ENCODE measurements at regions not wholly inside any gene's neighbourhood (a gene's known extent, or its start where the extent isn't known, plus 50 kb on each side); places are given as distances from the start of the nearest gene placed in this dataset.

- DNase-seq (ENCODE audit: low spot score), result no peak
Measured at GRCh38 chr6:120378582-120379220, 955.6 kb downstream of the TBC1D32 start.

GRCh38 chr6:120373185-120373584 is 961.1 kb downstream of the TBC1D32 start:
- ChIA-PET CTCF (no interaction called here), POLR2A (no interaction called here)
- ATAC-seq (no peak), DNase-seq (ENCODE audit: low spot score) (no peak)
- Mint-ChIP-seq H3K4me1 (peaks cover 6% of the 10 kb centered on the region), H3K9me3 (no peaks in the 10 kb centered on the region), H3K4me3 (no peak overlapping the region), H3K27ac (no peak overlapping the region), H3K27me3 (ENCODE audit: low read depth) (no peaks in the 10 kb centered on the region), H3K36me3 (no peaks in the 10 kb centered on the region)
- TF ChIP-seq ARID4B (CRISPR knock-in tag; IDR thresholded peaks at IDR 0.05; ENCODE audit: borderline replicate concordance) (no peak), IRF1 (CRISPR knock-in tag; IDR thresholded peaks at IDR 0.05) (no peak), PRRX2 (CRISPR knock-in tag; IDR thresholded peaks at IDR 0.05) (no peak), FOXJ3 (CRISPR knock-in tag; IDR thresholded peaks at IDR 0.05; ENCODE audit: borderline replicate concordance) (no peak), GABPB1 (CRISPR knock-in tag; IDR thresholded peaks at IDR 0.05) (no peak), ZNF263 (CRISPR knock-in tag; IDR thresholded peaks at IDR 0.05; ENCODE audit: low read depth) (no peak), NR1H2 (CRISPR knock-in tag; IDR thresholded peaks at IDR 0.05) (no peak), ZNF219 (CRISPR knock-in tag; IDR thresholded peaks at IDR 0.05; ENCODE audit: borderline replicate concordance) (no peak), NFYB (CRISPR knock-in tag; conservative IDR thresholded peaks at IDR 0.05; ENCODE audit: low read depth) (no peak), CREB1 (CRISPR knock-in tag; IDR thresholded peaks at IDR 0.05) (no peak), PREB (CRISPR knock-in tag; IDR thresholded peaks at IDR 0.05; ENCODE audit: borderline replicate concordance) (no peak), RELA (CRISPR knock-in tag; IDR thresholded peaks at IDR 0.05; ENCODE audit: borderline replicate concordance) (no peak), ZNF396 (CRISPR knock-in tag; IDR thresholded peaks at IDR 0.05; ENCODE audit: borderline replicate concordance) (no peak), ZNF317 (CRISPR knock-in tag; IDR thresholded peaks at IDR 0.05; ENCODE audit: borderline replicate concordance, low read depth) (no peak)

More at GRCh38 chr6:120378582-120379220, 955.6 kb downstream of the TBC1D32 start:
- no peak for TF ChIP-seq AFF4 (CRISPR knock-in tag; IDR thresholded peaks at IDR 0.05; ENCODE audit: borderline replicate concordance)
- TF ChIP-seq CTCF (IDR thresholded peaks at IDR 0.05), result peak; percentile 32; the same call in 1 of the 2 replicates
- ChIA-PET POLR2A (no interaction called here), CTCF (no interaction called here)
- Mint-ChIP-seq H3K36me3 (no peaks in the 10 kb centered on the region), H3K27me3 (ENCODE audit: low read depth) (no peaks in the 10 kb centered on the region), H3K27ac (peak overlapping the region; percentile 60; the same call in 1 of the 2 replicates), H3K4me3 (no peak overlapping the region), H3K4me1 (peaks cover 6% of the 10 kb centered on the region), H3K9me3 (no peaks in the 10 kb centered on the region)
- ATAC-seq, result peak; percentile 96
